ENCODE measurements at regions not wholly inside any gene's neighbourhood (a gene's known extent, or its start where the extent isn't known, plus 50 kb on each side); places are given as distances from the start of the nearest gene placed in this dataset.
"Not testable (repeated sequence)": the region's sequence is repeated elsewhere in the genome, so short reads cannot be mapped to it uniquely, and the experiment has no call there.

- DNase-seq (ENCODE audit: low read depth): peak; percentile 40
Measured at GRCh38 chr5:28344836-28345433, 1306.5 kb upstream of the CDH9 start.

DNA sequence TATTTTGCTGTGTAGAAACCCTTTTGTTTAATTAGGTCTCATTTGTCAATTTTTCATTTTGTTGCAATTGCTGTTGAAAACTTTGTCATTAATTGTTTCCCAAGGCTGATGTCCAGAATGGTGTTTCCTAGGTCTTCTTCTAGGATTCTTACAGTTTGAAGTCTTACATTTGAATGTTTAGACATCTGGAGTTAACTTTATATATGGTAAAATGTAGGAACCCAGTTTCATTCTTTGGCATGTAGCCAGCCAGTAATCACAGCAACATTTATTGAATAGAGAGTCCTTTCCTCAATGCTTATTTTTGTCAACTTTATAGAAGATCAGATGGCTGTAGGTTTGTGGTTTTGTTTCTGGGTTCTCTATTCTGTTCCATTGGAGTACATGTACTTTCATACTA, 1290.8 kb upstream of the CDH9 start:
- no peak for DNase-seq (ENCODE audit: low read depth)

DNA sequence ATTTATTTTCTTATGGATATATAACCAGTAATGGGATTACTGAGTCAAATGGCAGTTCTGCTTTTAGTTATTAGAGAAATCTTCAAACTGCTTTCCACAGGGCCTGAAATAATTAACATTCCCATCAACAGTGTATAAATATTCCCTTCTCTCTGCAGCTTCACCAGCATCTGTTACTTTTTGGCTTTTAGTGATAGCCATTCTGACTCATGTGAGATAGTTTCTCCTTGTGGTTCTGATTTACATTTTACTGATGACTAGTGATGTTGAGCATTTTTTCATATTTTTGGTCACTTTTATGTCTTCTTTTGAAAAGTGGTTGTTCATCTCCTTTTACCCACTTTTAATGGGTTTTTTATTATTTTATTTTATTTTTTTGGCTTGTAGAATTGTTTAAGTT, 1290.3 kb upstream of the CDH9 start:
- DNase-seq (ENCODE audit: low read depth): no peak

GRCh38 chr5:28324174-28324573, 1285.8 kb upstream of the CDH9 start:
- no peak for DNase-seq (ENCODE audit: low read depth)

DNA sequence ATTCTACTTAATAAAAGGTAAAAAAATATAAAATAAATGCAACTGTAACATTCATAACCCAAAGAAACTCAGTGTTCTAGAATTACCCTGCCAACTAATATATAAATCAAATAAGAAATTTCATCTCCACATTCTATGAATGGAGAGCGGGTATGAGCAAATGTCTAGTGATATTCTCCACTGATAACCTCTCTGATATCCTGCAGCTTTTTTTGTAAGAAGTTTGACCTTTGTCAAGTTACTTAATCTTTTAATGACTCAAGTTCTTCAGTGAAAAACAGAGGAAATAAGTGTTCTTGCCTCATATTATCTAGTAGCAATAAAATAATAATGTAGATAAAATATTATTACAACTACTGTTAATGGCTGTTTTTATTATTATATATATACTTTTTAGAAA, 1275.6 kb upstream of the CDH9 start:
- no peak for DNase-seq (ENCODE audit: low read depth)

DNA sequence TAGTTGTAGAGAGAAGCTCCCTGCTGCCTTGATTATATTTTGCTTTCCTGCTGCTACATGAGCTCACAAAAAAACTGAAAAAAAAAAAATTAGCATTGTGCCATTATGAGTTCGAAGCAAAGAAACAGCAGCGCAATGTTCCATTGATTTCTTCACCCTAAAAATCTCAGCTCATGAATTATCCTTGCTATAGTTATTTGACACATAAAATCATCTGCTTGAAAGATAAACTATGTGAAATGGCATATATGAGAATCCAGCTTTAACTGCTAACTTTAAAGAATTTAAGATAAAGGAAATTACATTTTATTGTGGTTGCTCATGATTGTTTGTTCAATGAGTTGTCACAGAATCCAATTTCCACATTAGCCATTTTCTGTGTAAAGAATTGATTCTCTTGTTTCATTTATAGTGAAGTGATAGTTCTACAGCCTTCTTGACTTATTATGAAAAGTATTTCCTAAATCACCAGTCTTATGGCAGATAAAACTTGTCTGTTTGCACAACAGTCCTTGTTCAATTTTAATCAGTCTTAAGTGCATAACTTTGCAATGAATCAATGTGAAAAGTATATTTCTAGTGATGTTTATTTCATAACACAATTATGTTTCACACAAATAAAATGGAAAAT, 1275.0 kb upstream of the CDH9 start:
- no peak for DNase-seq (ENCODE audit: low read depth)

DNA sequence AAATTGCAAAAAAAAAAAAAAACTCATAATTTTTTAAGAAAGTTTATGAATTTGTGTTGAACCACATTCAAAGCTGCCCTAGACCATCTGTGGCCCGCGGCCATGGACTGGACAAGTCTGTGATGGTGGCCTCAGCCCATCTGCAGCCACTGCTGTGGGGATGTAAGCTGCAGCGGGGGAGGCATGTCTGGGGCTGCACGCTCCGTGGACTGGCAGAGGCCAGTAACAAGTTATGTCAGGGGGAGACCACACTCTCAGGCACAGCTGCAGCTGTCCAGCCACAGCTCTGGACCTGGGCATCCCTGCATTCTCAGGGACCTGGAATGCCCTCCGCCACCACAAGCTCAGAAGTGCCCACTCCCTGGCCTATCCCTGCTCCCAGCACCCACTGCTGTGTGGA, 1272.3 kb upstream of the CDH9 start:
- no peak for DNase-seq (ENCODE audit: low read depth)

- DNase-seq (ENCODE audit: low read depth): no peak
Measured at GRCh38 chr5:28305891-28306290, 1267.5 kb upstream of the CDH9 start.

DNA sequence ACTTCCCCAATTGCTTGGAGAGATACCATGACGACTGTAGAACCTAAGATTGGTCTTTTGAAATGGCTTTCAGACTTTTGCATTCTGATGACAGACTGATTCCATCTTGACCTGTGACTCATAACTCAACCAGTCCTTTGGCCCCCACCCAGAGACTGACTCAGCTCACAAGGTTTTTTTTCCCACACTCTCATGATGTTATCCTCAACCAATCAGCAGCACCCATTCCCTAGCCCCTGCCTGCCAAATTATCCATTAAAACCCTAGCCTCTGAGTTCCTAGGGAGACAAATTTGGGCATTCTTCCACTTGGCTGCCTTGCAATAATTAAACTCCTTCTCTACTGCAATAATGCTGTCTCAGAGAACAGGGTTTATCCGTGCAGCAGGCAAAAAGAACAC, 1263.3 kb upstream of the CDH9 start:
- DNase-seq (ENCODE audit: low read depth): peak; percentile 78

GRCh38 chr5:28296254-28297013, 1258.0 kb upstream of the CDH9 start:
- no peak for DNase-seq (ENCODE audit: low read depth)

GRCh38 chr5:28287021-28287420, 1248.6 kb upstream of the CDH9 start:
- not testable (repeated sequence) for DNase-seq (ENCODE audit: low read depth)

DNA sequence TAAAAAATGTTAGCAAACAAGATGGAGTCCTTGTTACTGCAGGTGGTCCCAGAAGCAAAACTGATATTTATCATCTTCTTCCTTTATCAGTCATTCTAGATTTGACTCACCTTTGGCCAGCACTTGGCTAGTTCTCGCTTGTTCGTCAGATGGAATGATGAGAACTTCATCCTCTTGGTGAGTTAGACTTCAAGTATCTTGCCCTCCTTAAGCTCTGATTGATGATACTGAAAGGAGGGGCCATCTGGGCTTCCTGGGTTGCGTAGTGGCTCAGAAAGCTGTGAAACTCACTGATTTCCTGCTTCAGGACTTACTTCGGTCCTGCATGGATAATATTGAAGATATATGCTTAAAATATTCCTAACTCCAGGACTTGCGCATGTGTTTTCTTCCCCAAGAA, 1248.2 kb upstream of the CDH9 start:
- no peak for DNase-seq (ENCODE audit: low read depth)

- DNase-seq (ENCODE audit: low read depth): no peak
Measured at GRCh38 chr5:28284788-28285187, 1246.4 kb upstream of the CDH9 start.

GRCh38 chr5:28281351-28281750, 1243.0 kb upstream of the CDH9 start:
- no peak for DNase-seq (ENCODE audit: low read depth)

GRCh38 chr5:28275931-28276330, 1237.5 kb upstream of the CDH9 start:
- no peak for DNase-seq (ENCODE audit: low read depth)

DNA sequence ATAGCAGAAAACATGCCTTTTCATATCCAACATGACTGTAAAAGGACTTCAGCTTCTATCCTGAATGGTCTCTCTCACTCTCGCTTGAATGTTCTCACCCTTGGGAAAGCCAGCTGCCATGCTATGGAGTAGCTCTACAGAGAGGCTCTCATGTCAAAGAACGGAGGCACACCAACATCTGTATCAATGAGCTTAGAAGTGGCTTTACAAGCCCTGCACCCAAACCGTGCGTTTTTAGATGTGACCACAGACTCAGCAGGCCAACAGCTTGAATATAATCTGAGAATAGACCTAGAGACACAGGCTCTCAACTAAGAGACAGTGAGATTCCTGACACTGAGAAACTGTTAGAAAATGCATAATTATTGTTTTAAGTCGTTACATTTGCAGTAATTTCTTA, 1231.6 kb upstream of the CDH9 start:
- no peak for DNase-seq (ENCODE audit: low read depth)

- no peak for DNase-seq (ENCODE audit: low read depth)
Measured at GRCh38 chr5:28265877-28266276, 1227.5 kb upstream of the CDH9 start.

GRCh38 chr5:28254846-28255245, 1216.5 kb upstream of the CDH9 start:
- DNase-seq (ENCODE audit: low read depth): peak; percentile 9

- DNase-seq (ENCODE audit: low read depth): no peak
Measured at GRCh38 chr5:28253431-28253830, 1215.0 kb upstream of the CDH9 start.

DNA sequence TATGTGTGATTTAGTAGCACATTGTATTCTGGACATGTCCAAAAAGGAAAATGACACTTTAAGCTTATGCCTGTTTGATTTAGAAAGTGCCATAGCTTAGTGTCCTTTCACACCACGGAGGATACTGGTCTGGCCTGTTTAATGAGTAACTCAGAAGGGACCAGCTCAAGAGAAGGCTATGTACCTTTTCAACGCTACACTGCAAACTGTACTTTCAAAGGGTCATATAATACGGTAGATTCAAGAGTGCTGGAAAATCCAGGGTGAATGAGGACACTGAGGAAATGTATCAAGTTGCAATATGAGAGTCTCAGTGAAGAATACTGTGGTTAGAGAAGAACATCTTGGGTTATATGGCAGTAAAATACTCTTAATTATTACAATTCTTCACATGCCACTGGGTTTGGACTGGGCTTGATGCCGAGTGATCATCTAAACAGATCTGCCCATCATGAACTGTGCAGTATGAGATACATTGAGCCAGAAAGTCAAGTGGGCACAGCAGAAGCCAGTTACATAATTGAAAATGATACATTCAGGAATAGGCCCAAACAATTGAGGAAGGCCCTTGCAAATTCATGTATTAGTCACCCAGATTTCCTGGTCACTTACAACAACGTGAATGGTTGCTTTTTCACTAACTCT, 1211.5 kb upstream of the CDH9 start:
- no peak for DNase-seq (ENCODE audit: low read depth)

GRCh38 chr5:28234356-28234968, 1196.1 kb upstream of the CDH9 start:
- DNase-seq (ENCODE audit: low read depth): no peak

DNA sequence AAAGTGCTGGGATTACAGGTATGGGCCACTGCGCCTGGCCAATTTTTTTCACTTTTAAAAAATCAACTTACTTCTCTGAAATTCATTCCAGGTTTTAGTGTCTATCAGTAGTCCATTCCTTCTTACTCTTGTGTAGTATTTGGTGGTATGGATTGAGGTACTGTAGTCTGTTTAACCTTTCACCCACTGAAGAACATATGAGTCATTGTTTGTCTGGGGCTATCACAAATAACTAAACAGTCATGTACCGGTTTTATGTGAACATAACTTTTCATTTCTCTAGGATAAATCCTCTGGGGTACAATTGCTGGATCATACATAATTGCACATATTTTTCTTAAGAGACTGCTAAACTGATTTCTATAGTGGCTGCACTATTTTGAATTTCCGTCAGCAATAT, 1188.0 kb upstream of the CDH9 start:
- DNase-seq (ENCODE audit: low read depth): no peak
